SW 1271 (cell line): ENCODE measurements at regions not wholly inside any gene's neighbourhood (a gene's known extent, or its start where the extent isn't known, plus 50 kb on each side); places are given as distances from the start of the nearest gene placed in this dataset.
"Not testable (repeated sequence)": the region's sequence is repeated elsewhere in the genome, so short reads cannot be mapped to it uniquely, and the experiment has no call there.

Experiments used
- DNase-seq, 2 experiments: peaks; one replicate each; lab custom pipeline; 2025; lab: John Stamatoyannopoulos, UW

DNA sequence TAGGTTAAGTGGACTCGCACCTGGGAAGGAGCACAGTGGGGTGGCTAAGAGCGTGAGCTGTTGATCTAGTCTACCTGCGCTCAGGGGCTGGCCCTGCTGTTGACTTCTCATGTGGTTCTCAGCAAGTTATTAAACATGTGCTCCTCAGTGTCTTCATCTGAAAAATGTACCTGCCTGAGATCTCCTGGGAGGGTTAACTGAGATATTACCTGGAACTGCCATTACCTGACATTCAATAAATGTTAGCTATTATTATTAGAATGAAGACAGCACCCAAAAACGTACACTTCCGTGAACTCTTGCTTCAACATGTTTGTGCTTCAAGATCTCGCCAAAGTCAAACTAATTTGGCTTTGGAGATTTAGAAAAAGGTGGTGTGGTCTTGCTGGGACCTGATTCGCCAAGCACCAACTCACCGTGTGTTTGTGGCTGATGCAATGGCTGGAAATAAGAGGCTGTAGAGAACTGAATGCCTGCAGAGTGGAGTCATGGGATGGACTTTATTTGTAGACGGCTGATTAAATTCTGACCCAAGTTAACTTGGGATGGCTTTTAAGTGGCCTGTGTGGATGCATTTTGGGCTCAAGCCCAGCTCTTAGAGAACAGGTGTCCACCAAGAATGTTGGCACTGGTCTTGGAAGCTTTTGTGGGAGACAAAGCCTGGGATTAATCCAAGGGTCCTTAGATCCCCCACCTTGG lies 692.9 kb downstream of the QKI start:
- no peak for DNase-seq

GRCh38 chr6:164106345-164106769 lies 691.8 kb downstream of the QKI start:
- no peak for DNase-seq

DNA sequence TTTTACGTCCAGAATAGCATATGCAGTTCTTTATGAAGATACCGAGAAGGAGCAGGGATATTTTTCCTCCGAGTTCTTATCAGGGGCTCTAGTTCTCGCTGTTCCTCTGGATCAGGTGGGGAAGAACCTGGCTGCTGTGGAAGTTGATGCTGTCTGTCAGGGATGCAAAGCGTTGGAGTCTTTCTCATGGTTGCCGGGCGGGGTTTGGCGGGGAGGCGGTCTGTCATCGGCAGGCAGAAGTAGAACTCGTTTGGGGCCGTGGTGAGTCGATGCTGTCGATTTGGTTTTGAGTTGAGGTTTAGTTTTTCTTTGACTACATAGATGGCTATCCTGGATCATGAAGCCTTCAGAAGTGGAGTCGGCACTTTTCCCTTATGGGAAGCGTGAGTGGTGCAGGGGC lies 691.2 kb downstream of the QKI start:
- no peak for DNase-seq

- DNase-seq: no peak
These were observed 689.9 kb downstream of the QKI start for GRCh38 chr6:164104432-164104831.

GRCh38 chr6:164102693-164103092 lies 688.2 kb downstream of the QKI start:
- DNase-seq: no peak

DNA sequence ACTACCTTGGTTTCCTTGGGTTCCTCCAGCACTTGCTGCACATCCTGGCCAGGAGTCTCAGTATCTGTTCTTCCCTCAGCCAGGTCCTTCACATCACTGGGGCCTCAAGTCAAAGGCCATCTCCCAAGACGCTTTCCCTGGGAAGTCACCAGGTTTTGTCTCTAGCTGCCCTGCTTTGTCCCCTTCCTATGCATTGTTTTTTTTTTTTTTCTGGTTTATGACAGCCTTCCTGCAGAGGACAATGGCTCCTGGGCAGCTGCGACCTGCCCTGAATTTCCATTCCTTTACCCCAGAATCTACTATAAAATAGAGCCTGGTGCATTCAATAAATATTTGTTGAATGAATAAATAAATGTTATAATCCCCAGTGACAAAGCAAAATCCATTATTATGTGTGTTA lies 687.3 kb downstream of the QKI start:
- DNase-seq: no peak

DNA sequence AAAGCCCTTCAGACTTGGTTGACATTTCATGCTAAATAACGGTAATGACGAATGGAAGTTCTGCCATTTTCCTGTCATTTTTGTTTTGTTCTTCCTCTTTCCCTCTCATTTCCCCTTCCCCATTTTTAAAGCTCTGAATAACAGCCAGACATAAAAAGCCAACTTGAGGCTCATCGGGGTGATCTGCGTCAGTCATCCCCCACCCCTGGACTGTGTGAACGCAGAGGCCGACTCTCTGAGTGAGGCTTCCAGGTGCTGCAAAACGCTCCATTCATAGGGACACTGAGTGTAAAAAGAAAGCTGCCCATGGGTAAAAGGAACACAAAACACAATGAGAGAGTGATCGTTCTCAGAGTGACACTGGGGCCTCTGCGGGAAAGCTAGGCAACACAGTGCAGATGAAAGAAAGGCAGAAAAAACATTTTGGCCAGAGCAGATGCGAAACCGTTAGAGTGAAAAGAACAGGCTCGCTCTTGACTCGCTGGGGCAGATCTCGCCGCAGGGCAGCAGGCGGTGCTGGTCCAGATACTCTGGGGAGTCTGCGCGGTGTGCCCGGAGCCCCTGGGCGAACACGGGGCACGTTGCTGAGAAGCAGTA lies 684.8 kb downstream of the QKI start:
- DNase-seq: no peak

- DNase-seq: no peak
These were observed 684.3 kb downstream of the QKI start for GRCh38 chr6:164098857-164099267.

DNA sequence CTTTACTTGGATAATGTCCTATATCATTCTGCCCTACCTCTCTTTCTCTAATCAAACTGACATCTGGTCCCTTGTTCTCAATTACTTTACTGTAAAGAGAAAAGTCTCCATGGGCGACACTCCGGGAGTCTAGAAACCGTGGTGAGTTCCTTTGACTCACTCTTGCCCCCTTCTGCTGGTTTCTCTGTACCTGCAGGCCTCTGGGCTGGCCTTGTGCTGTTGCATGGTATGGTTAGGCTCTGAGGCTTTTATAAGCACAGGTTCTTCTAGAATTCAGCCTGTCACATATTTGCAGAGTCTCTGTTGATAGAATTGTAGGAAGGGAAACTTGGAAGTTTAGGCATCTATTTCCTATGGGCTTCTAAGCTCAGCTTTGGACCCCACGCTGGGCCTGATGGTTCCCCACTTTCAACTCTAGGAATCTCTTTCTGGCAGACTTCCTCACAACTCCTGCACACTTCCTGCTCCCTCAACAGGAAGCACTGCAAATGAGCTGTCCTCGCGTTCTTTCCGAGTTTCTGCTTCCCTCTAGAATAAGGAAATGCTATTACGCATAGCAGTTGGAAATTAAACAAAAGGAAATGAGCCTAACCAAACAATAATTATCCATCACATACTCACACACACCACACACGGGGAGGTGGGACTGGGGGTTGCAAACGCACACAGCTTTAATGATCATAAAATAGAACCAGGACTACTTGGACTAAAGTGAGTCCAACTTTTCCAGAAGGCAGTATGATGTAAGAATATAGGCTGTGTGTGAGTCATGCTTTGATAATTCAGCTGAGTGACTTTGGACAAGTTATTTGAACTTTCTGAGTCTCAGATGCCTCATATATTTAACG lies 683.3 kb downstream of the QKI start:
- peak in 1 of 2 experiments; percentile 1 for DNase-seq

- DNase-seq: no peak
These were observed 682.5 kb downstream of the QKI start for GRCh38 chr6:164097056-164097455.

- no peak for DNase-seq
These were observed 680.5 kb downstream of the QKI start for GRCh38 chr6:164095056-164095455.

DNA sequence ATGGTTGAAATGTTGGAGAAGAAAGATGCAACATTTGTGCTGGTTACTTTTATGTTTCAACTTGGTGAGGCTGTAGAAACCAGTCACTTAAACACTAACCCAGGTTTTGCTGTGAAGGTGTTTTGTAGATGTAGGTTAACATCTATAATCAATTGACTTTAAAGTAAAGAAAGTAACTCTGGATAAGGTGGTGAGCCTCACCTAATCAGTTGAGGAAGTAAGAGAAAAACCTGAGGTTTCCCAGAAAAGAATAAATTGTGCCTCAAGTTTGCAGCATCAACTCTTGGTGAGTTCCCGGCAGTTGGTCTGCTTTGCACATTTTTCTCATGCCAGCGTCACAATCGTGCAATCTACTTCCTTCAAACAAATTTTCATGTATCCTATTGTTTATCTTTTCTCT lies 673.4 kb downstream of the QKI start:
- no peak for DNase-seq

GRCh38 chr6:164087211-164087610 lies 672.7 kb downstream of the QKI start:
- DNase-seq: no peak

GRCh38 chr6:164086076-164086887 lies 671.8 kb downstream of the QKI start:
- no peak for DNase-seq

DNA sequence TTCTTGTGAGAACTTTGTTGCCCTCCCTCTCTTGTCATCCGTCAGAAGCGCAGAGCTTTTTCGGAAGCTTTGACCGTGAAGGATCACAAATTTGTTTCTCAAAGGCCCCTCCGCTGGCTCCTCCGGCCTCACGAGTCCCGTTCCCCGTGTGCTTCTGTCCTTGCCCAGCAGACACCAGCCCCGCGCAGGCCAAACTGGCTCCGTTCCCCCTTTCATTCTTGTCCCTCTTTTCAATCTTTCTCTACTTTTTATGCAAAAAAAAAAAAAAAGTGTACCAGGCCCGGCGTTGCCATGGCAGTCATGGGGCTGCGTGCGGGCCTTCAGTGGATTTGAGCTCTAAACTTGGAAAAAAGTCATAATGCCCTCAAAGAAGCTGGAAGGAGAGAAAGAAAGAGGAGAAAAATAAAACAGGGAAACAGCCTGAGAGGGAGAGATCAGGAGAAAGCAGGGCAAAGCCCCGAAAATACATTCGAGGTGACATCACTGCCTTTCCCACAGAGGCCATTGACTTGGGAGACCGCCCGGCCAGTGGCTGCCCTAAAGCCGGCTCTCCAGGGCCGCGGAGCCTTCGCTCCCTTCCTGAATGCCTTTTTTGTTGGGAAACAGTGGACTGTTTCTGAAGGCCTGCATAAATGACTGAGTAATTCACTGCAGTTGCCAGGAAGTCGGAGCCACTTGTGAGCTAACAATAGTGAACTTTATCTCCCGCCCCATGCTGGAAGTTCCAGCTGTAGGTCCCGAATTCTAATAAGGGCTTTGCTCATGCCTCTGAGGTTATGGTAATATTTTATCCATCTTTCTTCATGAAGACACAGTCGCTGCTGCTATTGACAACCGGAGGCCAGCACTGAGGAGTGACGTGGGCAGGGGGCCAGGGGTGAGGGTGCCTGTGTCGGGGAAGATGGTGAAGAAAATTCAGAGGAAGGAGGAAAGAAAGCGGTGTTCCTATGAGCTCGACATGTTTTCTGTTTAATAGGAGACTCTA lies 670.9 kb downstream of the QKI start:
- DNase-seq: no peak

DNA sequence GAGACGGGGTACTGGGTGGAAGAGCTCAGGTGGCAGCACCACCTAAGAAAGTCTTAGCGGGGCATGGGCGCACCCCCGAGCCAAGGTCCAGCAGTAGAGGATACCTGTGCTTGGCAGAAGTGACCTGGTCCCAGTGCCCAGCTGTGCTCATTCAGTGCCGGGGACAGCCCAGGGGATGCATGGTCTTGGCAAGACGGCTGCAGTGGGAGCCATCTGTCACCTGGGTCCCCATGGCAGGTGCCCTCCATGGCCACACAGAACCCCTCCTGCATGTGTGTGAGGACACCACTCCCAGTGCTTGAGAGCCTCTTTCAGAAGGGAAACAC lies 664.7 kb downstream of the QKI start:
- no peak for DNase-seq

DNA sequence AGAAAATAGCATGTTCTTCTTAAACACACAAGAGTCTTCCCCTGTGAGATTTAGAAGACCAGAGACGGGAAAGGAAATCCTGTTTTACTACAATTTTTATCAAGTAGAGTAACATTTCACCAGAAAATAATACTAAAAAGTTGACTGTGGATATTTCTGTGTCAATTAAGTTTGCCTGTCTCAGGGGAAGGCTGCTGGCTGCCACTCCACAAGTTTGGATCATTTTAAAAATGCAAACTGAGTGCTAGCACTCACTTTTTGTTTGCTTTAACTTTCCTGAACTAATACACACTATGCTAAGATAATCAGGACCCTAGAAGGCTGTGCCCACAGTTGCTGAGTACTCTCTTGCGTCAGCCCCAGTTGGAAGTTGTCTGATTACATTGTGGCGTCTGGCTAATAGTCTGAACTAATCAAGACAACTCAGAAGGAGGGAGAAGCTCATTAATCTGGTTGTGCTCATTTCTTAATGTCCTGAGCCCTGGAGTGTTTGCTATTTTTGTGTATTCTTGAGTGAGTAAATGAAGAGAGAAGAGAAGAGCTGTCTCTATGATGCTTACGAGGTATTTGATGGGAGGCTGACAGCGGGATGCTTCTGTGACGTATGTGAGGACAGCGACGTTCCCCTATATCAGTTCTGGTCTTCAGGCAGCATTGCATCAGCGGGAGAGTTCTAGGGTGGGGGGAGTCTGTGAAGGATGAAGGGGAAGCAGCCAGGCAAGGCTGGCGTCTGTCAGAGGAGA lies 664.2 kb downstream of the QKI start:
- no peak for DNase-seq

DNA sequence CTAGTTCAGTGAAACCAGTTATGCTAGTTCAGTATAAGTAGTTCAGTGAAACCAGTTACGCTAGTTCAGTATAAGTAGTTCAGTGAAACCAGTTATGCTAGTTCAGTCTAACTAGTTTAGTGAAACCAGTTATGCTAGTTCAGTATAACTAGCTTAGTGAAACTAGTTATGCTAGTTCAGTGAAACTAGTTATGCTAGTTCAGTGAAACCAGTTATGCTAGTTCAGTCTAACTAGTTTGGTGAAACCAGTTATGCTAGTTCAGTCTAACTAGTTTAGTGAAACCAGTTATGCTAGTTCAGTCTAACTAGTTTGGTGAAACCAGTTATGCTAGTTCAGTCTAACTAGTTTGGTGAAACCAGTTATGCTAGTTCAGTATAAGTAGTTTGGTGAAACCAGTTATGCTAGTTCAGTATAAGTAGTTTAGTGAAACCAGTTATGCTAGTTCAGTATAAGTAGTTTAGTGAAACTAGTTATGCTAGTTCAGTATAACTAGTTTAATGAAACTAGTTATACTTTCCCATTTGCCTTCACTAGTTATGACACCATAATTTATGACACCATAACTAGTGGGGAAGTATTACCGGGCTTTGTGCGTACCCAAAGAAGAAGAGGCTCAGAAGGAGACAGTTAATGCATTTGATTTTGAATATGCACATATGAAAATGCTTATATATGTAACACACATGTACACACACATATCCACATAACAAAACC lies 662.5 kb downstream of the QKI start:
- DNase-seq: not testable (repeated sequence)

GRCh38 chr6:164075981-164076615 lies 661.6 kb downstream of the QKI start:
- DNase-seq: no peak
